Left lung (tissue), 4 donors: ENCODE measurements at regions not wholly inside any gene's neighbourhood (a gene's known extent, or its start where the extent isn't known, plus 50 kb on each side); places are given as distances from the start of the nearest gene placed in this dataset.
A peak's percentile ranks its signal among the peaks of the same experiment; 100 is the strongest.
"Not testable (repeated sequence)": the region's sequence is repeated elsewhere in the genome, so short reads cannot be mapped to it uniquely, and the experiment has no call there.

ENCODE experiments used
- ATAC-seq: fragments of 200-7000 bp; cut with Tn5 transposase; one replicate; pipeline ENCODE4 v1.9.1; 2020; ENCODE audit warnings: moderate library complexity
- DNase-seq, 4 donors: peaks; one replicate each; pipeline ENCODE4 v3.0.0-alpha.2; 2013 to 2020
- H3K27ac ChIP-seq, 2 donors: fragments of 200-600 bp; sonication (generic) in 1 of 2; one replicate each; pipeline versions ENCODE4 v1.5.0 to v1.8.0; 2020 to 2021
- H3K27me3 ChIP-seq, 2 donors: fragments of 200-600 bp; sonication (generic) in 1 of 2; one replicate each; pipeline versions ENCODE4 v1.5.0 to v1.8.0; 2020 to 2021
- H3K36me3 ChIP-seq, 2 donors: fragments of 200-600 bp; sonication (generic) in 1 of 2; one replicate each; pipeline versions ENCODE4 v1.5.0 to v1.8.0; 2020 to 2021
- H3K4me1 ChIP-seq, 2 donors: fragments of 200-600 bp; one replicate each; pipeline ENCODE4 v1.8.0; 2021
- H3K4me3 ChIP-seq, 2 donors: fragments of 200-600 bp; sonication (generic) in 1 of 2; one replicate each; pipeline versions ENCODE4 v1.5.0 to v1.8.0; 2020 to 2021; ENCODE audit warnings: mild to moderate bottlenecking in 1 of 2
- H3K9me3 ChIP-seq, 2 donors: fragments of 200-600 bp; sonication (generic) in 1 of 2; one replicate each; pipeline versions ENCODE4 v1.5.0 to v1.8.0; 2020 to 2021
- intact Hi-C, 2 donors: fragments of 100-400 bp; cut with DNase I; formaldehyde crosslinking; loops; one replicate each; pipeline versions ENCODE4 v1.11.2 to v1.14.2; 2022
- TF ChIP-seq, protein P1 (sequence below), 2 donors: fragments of 200-600 bp; sonication (generic) in 1 of 2; IDR thresholded peaks; one replicate each; pipeline versions ENCODE4 v1.5.0 to v1.8.0; 2021; ENCODE audit warnings: antibody characterized with exemption in 2 of 2
- donor health status: DM: no; HTN: yes; CAD: no.
- donor health status: DM: no; HTN: no; CAD: no.

DNA sequence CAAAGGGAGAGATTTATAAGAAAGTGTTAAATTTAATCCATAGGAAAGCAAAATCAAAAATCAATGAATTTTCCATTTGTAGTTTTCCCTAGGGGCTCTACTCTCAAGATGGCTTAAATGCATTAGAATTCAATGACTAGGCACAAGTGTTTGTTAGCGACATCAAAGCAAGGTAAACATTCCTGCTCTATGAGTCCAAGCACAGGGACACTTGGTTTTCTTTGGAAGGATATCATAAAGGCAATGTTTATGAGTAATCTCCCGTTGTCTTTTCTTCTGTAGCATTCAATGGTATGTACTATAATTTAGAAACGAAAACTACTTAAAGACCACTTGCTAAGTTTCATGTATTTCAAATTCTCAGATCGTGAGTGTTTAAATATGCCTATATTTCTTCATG, 54.8 kb upstream of the ZNF717 start:
- H3K36me3 ChIP-seq, H3K4me1 ChIP-seq, H3K27ac ChIP-seq, H3K4me3 ChIP-seq, ATAC-seq, intact Hi-C loops, DNase-seq, H3K27me3 ChIP-seq: not testable (repeated sequence)
- H3K9me3 ChIP-seq, result peaks cover 0 to 13% of the 10 kb centered on the region in 2 donors

DNA sequence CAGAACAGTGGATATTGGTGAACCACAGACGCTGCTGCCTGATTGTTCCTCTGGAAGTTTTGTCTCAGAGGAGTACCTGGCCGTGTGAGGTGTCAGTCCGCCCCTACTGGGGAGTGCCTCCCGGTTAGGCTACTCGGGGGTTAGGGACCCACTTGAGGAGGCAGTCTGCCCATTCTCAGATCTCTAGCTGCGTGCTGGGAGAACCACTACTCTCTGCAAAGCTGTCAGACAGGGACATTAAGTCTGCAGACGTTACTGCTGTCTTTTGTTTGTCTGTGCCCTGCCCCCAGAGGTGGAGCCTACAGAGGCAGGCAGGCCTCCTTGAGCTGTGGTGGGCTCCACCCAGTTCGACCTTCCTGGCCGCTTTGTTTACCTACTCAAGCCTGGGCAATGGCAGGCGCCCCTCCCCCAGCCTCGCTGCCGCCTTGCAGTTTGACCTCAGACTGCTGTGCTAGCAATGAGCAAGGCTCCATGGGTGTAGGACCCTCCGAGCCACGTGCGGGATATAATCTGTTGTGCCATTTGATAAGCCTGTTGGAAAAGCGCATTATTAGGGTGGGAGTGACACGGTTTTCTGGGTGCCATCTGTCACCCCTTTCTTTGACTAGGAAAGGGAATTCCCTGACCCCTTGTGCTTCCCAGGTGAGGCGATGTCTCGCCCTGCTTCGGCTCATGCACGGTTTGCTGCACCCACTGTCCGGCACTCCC, 65.1 kb upstream of the ZNF717 start:
- DNase-seq, result peak in 1 of 4 donors; percentile 37
- ATAC-seq, intact Hi-C loops: not testable (repeated sequence)

DNA sequence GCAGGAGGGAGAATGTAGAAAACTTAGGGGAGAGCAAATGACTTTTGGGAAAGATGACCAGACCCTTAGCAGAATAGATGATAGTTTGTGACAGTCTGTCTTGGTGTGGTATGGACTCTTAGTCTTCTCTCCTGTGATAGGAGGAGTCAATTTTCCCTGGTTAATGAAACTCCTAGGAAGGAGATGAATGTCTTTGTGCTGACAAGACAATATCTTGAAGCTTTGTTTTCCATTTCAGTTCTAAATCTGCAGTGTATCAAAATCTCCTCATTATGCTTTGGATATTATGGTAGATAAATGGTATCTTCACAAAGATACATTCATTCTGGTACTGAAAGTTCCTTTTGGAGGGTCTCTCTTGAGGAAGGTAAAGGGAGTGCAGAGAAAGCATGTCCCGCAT, 77.8 kb upstream of the ZNF717 start:
- Histone ChIP-seq H3K4me3 (no peak overlapping the region), H3K27me3 (no peaks in the 10 kb centered on the region), H3K36me3 (no peaks in the 10 kb centered on the region), H3K9me3 (peaks cover 0 to 3% of the 10 kb centered on the region in 2 donors), H3K4me1 (no peaks in the 10 kb centered on the region), H3K27ac (no peak overlapping the region)
- DNase-seq (no peak), ATAC-seq (no peak)
- TF ChIP-seq, protein P1, sequence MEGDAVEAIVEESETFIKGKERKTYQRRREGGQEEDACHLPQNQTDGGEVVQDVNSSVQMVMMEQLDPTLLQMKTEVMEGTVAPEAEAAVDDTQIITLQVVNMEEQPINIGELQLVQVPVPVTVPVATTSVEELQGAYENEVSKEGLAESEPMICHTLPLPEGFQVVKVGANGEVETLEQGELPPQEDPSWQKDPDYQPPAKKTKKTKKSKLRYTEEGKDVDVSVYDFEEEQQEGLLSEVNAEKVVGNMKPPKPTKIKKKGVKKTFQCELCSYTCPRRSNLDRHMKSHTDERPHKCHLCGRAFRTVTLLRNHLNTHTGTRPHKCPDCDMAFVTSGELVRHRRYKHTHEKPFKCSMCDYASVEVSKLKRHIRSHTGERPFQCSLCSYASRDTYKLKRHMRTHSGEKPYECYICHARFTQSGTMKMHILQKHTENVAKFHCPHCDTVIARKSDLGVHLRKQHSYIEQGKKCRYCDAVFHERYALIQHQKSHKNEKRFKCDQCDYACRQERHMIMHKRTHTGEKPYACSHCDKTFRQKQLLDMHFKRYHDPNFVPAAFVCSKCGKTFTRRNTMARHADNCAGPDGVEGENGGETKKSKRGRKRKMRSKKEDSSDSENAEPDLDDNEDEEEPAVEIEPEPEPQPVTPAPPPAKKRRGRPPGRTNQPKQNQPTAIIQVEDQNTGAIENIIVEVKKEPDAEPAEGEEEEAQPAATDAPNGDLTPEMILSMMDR (IDR thresholded peaks at IDR 0.05), result no peak
- intact Hi-C loops, result no loop called here

More for the DNA sequence above, 65.1 kb upstream of the ZNF717 start:
- H3K4me3 ChIP-seq, H3K4me1 ChIP-seq, H3K27me3 ChIP-seq, H3K27ac ChIP-seq, H3K36me3 ChIP-seq: not testable (repeated sequence)
- H3K9me3 ChIP-seq, result peaks cover 0 to 12% of the 10 kb centered on the region in 2 donors

DNA sequence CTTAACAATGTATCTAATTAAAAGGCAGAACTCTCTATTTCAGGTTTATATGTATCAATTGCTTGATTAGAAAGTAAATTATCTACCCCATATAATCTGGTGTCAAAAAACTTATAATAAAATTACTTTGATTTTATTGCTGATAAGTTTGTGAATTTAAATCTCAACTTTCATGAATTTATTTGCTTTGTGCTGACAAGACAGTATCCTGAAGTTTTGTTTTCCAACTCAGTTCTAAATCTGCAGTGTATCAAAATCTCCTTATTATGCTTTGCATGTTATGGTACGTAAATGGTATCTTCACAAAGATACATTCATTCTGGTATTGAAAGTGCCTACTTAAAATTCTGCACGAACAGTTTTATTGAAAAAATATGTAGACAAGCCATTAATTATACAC, 78.5 kb upstream of the ZNF717 start:
- Histone ChIP-seq H3K4me3 (no peak overlapping the region), H3K27ac (no peak overlapping the region), H3K36me3 (no peaks in the 10 kb centered on the region), H3K4me1 (no peaks in the 10 kb centered on the region), H3K27me3 (no peaks in the 10 kb centered on the region), H3K9me3 (no peaks in the 10 kb centered on the region)
- ATAC-seq (no peak), DNase-seq (no peak)
- TF ChIP-seq, protein P1 (IDR thresholded peaks at IDR 0.05), result no peak
- intact Hi-C loops, result no loop called here

DNA sequence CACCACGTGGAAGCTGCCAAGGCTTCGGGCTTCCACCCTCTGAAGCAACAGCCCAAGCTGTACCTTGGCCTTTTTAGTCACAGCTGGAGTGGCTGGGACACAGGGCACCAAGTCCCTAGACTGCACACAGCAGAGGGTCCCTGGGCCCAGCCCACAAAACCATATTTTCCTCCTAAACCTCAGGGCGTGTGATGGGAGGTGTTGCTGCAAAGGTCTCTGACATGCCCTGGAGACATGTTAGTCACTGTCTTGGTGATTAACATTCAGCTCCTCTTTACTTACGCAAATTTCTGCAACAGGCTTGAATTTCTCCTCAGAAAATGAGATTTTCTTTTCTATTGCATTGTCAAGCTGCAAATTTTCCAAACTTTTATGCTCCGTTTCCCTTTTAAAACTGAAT, 98.4 kb upstream of the ZNF717 start:
- H3K4me3 ChIP-seq, H3K36me3 ChIP-seq, intact Hi-C loops, H3K27me3 ChIP-seq, H3K9me3 ChIP-seq, H3K4me1 ChIP-seq, ATAC-seq, H3K27ac ChIP-seq: not testable (repeated sequence)
- peak in 1 of 4 donors; percentile 37 for DNase-seq

DNA sequence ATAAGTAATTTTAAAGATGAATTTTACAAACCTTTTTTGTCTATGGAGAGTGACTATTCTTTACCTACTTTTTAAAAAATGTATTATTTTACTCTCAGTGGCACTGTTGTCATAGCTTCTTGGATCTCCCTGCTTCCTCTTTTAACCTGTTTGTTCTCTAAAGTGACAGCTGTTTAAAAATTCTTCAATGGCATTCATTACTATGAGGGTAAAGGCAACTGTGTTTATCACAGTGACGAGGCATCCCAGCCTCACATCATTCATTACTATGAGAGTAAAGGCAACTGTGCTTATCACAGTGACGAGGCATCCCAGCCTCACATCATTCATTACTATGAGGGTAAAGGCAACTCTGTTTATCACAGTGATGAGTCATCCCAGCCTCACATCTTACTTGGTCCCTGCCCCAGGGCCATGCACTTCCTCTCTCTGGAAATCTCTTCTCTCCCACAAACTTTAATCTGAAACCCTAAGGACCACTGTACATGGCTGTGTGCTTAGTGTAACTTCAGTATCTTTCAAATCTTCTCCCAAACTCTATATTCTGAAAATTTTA, 101.7 kb upstream of the ZNF717 start:
- H3K27me3 ChIP-seq, result no peaks in the 10 kb centered on the region
- H3K4me3 ChIP-seq, result no peak overlapping the region
- ATAC-seq (no peak), DNase-seq (no peak)
- no peaks in the 10 kb centered on the region for H3K36me3 ChIP-seq
- no peak overlapping the region for H3K27ac ChIP-seq
- no peaks in the 10 kb centered on the region for H3K9me3 ChIP-seq
- TF ChIP-seq, protein P1 (IDR thresholded peaks at IDR 0.05), result no peak
- intact Hi-C loops, result no loop called here
- H3K4me1 ChIP-seq, result no peaks in the 10 kb centered on the region

DNA sequence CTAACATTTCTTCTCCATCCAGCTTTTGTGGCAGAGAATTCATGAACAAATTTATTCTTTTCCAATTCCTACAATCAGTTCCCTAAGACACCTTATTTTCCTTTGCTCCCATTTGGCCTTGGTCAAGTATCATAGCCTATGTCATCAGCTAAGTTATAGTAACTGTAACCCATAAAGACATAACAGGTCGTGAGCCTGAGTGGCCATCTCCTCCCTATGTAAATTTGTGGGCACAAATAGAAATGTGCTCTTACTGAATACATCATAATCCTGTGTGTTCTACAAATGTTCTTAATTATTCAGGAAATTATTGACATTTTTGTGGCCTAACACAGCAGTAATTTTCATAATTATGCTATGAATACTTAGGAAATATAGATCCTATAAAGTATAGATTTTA, 108.9 kb upstream of the ZNF717 start:
- Histone ChIP-seq H3K27ac (no peak overlapping the region), H3K9me3 (no peaks in the 10 kb centered on the region), H3K4me1 (no peaks in the 10 kb centered on the region), H3K36me3 (no peaks in the 10 kb centered on the region), H3K27me3 (no peaks in the 10 kb centered on the region), H3K4me3 (no peak overlapping the region)
- TF ChIP-seq, protein P1 (IDR thresholded peaks at IDR 0.05), result no peak
- no peak for ATAC-seq
- no peak for DNase-seq
- intact Hi-C loops, result no loop called here
